GM23248 (cell line): ENCODE measurements at regions not wholly inside any gene's neighbourhood (a gene's known extent, or its start where the extent isn't known, plus 50 kb on each side); places are given as distances from the start of the nearest gene placed in this dataset.

ENCODE experiments used
- DNase-seq: peaks from one replicate; pipeline ENCODE4 v3.0.0-alpha.2; 2015
- H2AFZ ChIP-seq: fragments of 200-600 bp; sonication (generic); 2 replicates; pipeline ENCODE4 v1.6.1; 2016; ENCODE audit warnings: antibody characterized with exemption
- H3F3A ChIP-seq: fragments of 200-600 bp; sonication (generic); 2 replicates; pipeline ENCODE4 v1.6.1; 2016; ENCODE audit warnings: mild to moderate bottlenecking, antibody characterized with exemption, mixed run types; ENCODE audit not compliant: insufficient read depth
- H3K27ac ChIP-seq: fragments of 200-600 bp; sonication (generic); 2 replicates; pipeline ENCODE4 v1.5.1; 2016; ENCODE audit warnings: mild to moderate bottlenecking
- H3K27me3 ChIP-seq: fragments of 200-600 bp; sonication (generic); replicated peaks from 2 replicates; pipeline ENCODE4 v1.6.1; 2016; ENCODE audit warnings: mild to moderate bottlenecking; ENCODE audit not compliant: insufficient read depth
- H3K36me3 ChIP-seq: fragments of 200-600 bp; sonication (generic); 2 replicates; pipeline ENCODE4 v1.6.1; 2016; ENCODE audit warnings: low read depth, mild to moderate bottlenecking
- H3K4me1 ChIP-seq: fragments of 200-600 bp; sonication (generic); 2 replicates; pipeline ENCODE4 v1.6.1; 2016; ENCODE audit warnings: mild to moderate bottlenecking; ENCODE audit not compliant: insufficient read depth
- H3K4me2 ChIP-seq: fragments of 200-600 bp; sonication (generic); one replicate; pipeline ENCODE4 v1.6.1; 2016; ENCODE audit warnings: mild to moderate bottlenecking; ENCODE audit not compliant: unreplicated experiment
- H3K4me3 ChIP-seq: fragments of 200-600 bp; sonication (generic); 2 replicates; pipeline ENCODE4 v1.5.1; 2016; ENCODE audit warnings: mild to moderate bottlenecking
- H3K79me2 ChIP-seq: fragments of 200-600 bp; sonication (generic); 2 replicates; pipeline ENCODE4 v1.6.1; 2016; ENCODE audit warnings: mild to moderate bottlenecking; ENCODE audit not compliant: insufficient read depth
- H3K9ac ChIP-seq: fragments of 200-600 bp; sonication (generic); 2 replicates; pipeline ENCODE4 v1.6.1; 2016; ENCODE audit warnings: mild to moderate bottlenecking
- H3K9me2 ChIP-seq: fragments of 200-600 bp; sonication (generic); 2 replicates; pipeline ENCODE4 v1.6.1; 2016; ENCODE audit warnings: mixed run types, mild to moderate bottlenecking, moderate library complexity; ENCODE audit not compliant: insufficient read depth
- H3K9me3 ChIP-seq: fragments of 200-600 bp; sonication (generic); one replicate; pipeline ENCODE4 v1.6.1; 2017; ENCODE audit warnings: low read depth
- H4K20me1 ChIP-seq: fragments of 200-600 bp; sonication (generic); 2 replicates; pipeline ENCODE4 v1.6.0; 2016; ENCODE audit not compliant: insufficient read depth
- EZH2 ChIP-seq: fragments of 200-600 bp; sonication (generic); IDR thresholded peaks from 2 replicates; pipeline ENCODE4 v1.6.1; 2018; ENCODE audit warnings: antibody characterized with exemption, mild to moderate bottlenecking; ENCODE audit not compliant: insufficient read depth, poor library complexity, severe bottlenecking
- EZH2phosphoT487 ChIP-seq: fragments of 200-600 bp; sonication (generic); IDR thresholded peaks from 2 replicates; pipeline ENCODE4 v1.6.1; 2018; ENCODE audit warnings: antibody characterized with exemption, moderate library complexity, mild to moderate bottlenecking, low read depth; ENCODE audit not compliant: insufficient read depth
- WGBS, 2 experiments: methylation state at CpG; one replicate each; pipeline ENCODE4 v1.1.6; 2015 to 2017; ENCODE audit warnings: low lambda C conversion rate in 2 of 2, low coverage in 1 of 2; ENCODE audit errors: missing lambda C conversion rate in 2 of 2; 5-methylcytosine and 5-hydroxymethylcytosine counted together
- in situ Hi-C: fragments of 300-500 bp; cut with MboI; formaldehyde crosslinking; loops from 2 replicates; pipeline ENCODE4 v1.15.0; 2020

DNA sequence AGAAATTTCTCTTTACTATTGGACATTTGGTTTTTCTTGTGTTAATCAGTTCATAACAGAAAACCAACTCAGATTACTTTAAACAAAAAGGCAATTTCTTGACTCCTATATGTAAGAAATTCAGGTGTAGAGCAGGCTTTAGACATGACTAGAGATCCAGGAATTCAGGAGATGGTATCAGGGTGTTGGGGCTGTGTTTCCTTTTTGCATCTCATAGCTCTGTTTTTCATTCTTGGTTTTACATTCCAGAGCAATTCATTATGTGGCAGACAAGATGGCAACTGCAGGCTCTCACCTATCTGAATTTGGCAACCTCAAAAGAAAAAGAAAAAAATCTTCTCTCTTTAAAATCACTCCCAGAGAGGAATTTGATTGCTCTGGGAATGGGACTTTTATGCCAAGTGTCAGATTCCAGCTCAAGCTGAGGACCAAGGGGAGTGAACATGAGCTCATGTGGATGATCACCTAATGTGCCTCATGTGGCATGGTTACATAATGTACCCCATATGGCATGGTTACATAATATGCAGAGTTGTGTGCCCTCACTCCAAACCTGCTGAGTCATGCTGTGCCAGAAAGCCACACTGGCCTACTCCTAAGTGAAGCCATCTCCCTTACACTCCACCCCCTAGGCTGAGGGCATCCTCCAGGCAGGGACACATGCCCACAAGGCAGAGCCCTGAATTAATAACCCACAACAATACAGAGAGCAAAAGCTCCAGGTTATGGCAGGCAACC is 282.7 kb downstream of the MBD2 start:
- no peak for TF ChIP-seq EZH2phosphoT487
- no peak for TF ChIP-seq EZH2
- DNase-seq, result peak; percentile 26
- H3K27me3 ChIP-seq, result no peaks in the 10 kb centered on the region

DNA sequence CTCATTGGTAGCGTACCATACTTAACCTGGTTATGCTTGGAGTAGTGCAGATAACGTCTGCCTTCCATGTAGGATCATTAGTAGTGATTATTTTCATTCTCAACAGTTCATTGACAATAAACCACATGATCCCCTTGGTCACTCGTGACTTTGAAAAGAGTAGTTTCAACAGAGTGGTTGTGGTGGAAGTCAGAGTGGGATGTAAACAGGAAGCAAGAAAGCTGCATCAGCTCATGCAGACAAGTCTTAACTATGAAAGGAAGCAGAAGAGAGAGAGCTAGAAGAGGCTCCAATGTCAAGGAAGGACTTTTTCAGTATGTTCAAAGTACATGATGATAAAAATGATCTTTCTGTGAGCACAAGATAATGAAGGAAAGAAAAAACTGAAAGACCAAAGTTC is 287.4 kb downstream of the MBD2 start:
- no peaks in the 10 kb centered on the region for H3K9me3 ChIP-seq
- H3K27me3 ChIP-seq, result no peaks in the 10 kb centered on the region
- H3K9ac ChIP-seq, result no peak overlapping the region
- 26 to 29% methylated on average over 3 of the region's 3 CpGs for WGBS, 2 experiments
- no peaks in the 10 kb centered on the region for H3K36me3 ChIP-seq
- DNase-seq, result no peak
- H2AFZ ChIP-seq, result no peak overlapping the region
- H3K4me3 ChIP-seq, result no peak overlapping the region
- no peaks in the 10 kb centered on the region for H3K4me1 ChIP-seq
- H3K4me2 ChIP-seq, result no peak overlapping the region
- no peaks in the 10 kb centered on the region for H4K20me1 ChIP-seq
- no peak for TF ChIP-seq EZH2phosphoT487
- TF ChIP-seq EZH2, result no peak
- H3F3A ChIP-seq, result no peaks in the 10 kb centered on the region
- H3K79me2 ChIP-seq, result no peaks in the 10 kb centered on the region
- in situ Hi-C loops, result no loop called here
- H3K9me2 ChIP-seq, result no peaks in the 10 kb centered on the region
- H3K27ac ChIP-seq, result no peak overlapping the region

More for the DNA sequence above, 282.7 kb downstream of the MBD2 start:
- Histone ChIP-seq H3K36me3 (no peaks in the 10 kb centered on the region), H3K4me1 (no peaks in the 10 kb centered on the region), H3K27ac (no peak overlapping the region), H3F3A (no peaks in the 10 kb centered on the region), H3K9me3 (no peaks in the 10 kb centered on the region), H3K4me3 (no peak overlapping the region), H3K79me2 (no peaks in the 10 kb centered on the region), H3K9ac (no peak overlapping the region), H3K9me2 (no peaks in the 10 kb centered on the region), H4K20me1 (no peaks in the 10 kb centered on the region), H3K4me2 (no peak overlapping the region), H2AFZ (no peak overlapping the region)
- in situ Hi-C loops, result no loop called here

DNA sequence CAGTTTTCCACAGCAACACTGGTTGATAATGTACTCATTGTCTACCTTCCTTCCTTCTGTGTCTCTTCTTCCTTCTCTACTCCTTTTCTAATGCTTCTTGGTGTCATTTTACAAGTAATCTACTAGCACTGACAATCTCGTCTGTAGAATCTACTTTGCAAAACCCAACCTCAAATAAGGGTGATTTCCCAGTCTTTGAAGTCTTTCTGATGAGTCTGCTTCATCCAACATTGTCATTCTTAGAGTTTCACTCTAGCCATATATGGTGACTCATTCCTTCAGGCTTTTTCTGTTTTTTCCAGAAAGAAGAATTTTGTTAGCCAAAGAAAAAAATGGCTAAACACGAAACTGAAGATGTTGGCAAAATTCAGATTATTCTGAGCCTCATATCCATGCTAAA is 288.7 kb downstream of the MBD2 start:
- Histone ChIP-seq H3K4me1 (no peaks in the 10 kb centered on the region), H3K27ac (no peak overlapping the region), H3K9ac (no peak overlapping the region), H3K4me3 (no peak overlapping the region), H3K4me2 (no peak overlapping the region), H2AFZ (no peak overlapping the region), H3K36me3 (no peaks in the 10 kb centered on the region), H3K27me3 (no peaks in the 10 kb centered on the region), H4K20me1 (no peaks in the 10 kb centered on the region), H3K9me2 (no peaks in the 10 kb centered on the region), H3K9me3 (no peaks in the 10 kb centered on the region), H3F3A (no peaks in the 10 kb centered on the region), H3K79me2 (no peaks in the 10 kb centered on the region)
- TF ChIP-seq EZH2phosphoT487 (no peak), EZH2 (no peak)
- WGBS, 2 experiments, result 1 to 2% methylated on average over 2 of the region's 2 CpGs
- peak; percentile 3 for DNase-seq
- in situ Hi-C loops, result no loop called here

DNA sequence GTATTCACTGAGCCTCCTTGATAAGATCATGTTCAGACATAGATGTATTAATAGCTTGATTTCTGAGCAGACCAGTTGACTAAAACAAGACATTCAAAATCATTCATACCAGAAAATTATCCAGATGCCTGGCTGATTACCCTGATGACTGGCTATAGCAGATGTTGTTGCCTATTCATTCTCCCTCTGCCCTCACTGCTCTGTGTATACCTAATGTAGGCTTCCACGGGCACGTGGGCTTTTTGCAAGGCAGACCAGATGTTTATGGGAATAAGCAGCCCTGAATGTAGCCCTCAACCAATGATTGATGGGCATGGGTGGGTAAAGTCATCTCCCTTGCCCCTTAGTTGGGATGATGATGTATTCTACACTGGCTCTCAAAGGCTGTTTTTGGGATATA is 289.1 kb downstream of the MBD2 start:
- TF ChIP-seq EZH2 (no peak), EZH2phosphoT487 (no peak)
- in situ Hi-C loops, result no loop called here
- WGBS, 2 experiments, result 35 to 57% methylated on average over 2 of the region's 2 CpGs

More for the DNA sequence above, 289.1 kb downstream of the MBD2 start:
- H3K9me2 ChIP-seq, result no peaks in the 10 kb centered on the region
- no peaks in the 10 kb centered on the region for H4K20me1 ChIP-seq
- no peaks in the 10 kb centered on the region for H3K27me3 ChIP-seq
- DNase-seq, result no peak
- no peaks in the 10 kb centered on the region for H3K9me3 ChIP-seq
- no peak overlapping the region for H3K4me2 ChIP-seq
- H3K27ac ChIP-seq, result no peak overlapping the region
- H3K4me1 ChIP-seq, result no peaks in the 10 kb centered on the region
- no peak overlapping the region for H2AFZ ChIP-seq
- no peaks in the 10 kb centered on the region for H3F3A ChIP-seq
- H3K9ac ChIP-seq, result no peak overlapping the region
- H3K79me2 ChIP-seq, result no peaks in the 10 kb centered on the region
- no peaks in the 10 kb centered on the region for H3K36me3 ChIP-seq
- H3K4me3 ChIP-seq, result no peak overlapping the region
